RWPE2 (cell line): ENCODE measurements at regions not wholly inside any gene's neighbourhood (a gene's known extent, or its start where the extent isn't known, plus 50 kb on each side); places are given as distances from the start of the nearest gene placed in this dataset.

Experiments
- ATAC-seq: fragments of 200-7000 bp; cut with Tn5 transposase; 3 replicates; pipeline ENCODE4 v1.9.1; 2021; ENCODE audit warnings: low read depth
- DNase-seq: peaks from one replicate; pipeline ENCODE4 v3.0.0-alpha.2; 2020; ENCODE audit warnings: low spot score
- H3K27ac ChIP-seq: fragments of 450-650 bp; 2 replicates; pipeline ENCODE4 v1.5.1; 2017; ENCODE audit warnings: mild to moderate bottlenecking; ENCODE audit not compliant: poor library complexity, severe bottlenecking
- H3K27me3 ChIP-seq: fragments of 250-450 bp; sonication (Bioruptor Pico); 2 replicates; pipeline ENCODE4 v1.5.1; 2021; ENCODE audit warnings: mild to moderate bottlenecking, moderate library complexity; ENCODE audit not compliant: insufficient read depth, poor library complexity, severe bottlenecking
- H3K36me3 ChIP-seq: fragments of 250-450 bp; sonication (Bioruptor Pico); 2 replicates; pipeline ENCODE4 v1.5.1; 2020; ENCODE audit warnings: low read depth, mild to moderate bottlenecking, moderate library complexity
- H3K4me1 ChIP-seq: fragments of 250-450 bp; sonication (Bioruptor Pico); 2 replicates; pipeline ENCODE4 v1.5.1; 2021; ENCODE audit warnings: mild to moderate bottlenecking, moderate library complexity; ENCODE audit not compliant: insufficient read depth, poor library complexity, severe bottlenecking
- H3K4me3 ChIP-seq: fragments of 250-450 bp; sonication (Bioruptor Pico); 2 replicates; pipeline ENCODE4 v1.5.1; 2021; ENCODE audit warnings: mild to moderate bottlenecking, moderate library complexity; ENCODE audit not compliant: severe bottlenecking
- H3K9me3 ChIP-seq: fragments of 250-450 bp; sonication (Bioruptor Pico); 2 replicates; pipeline ENCODE4 v1.5.1; 2021; ENCODE audit warnings: mild to moderate bottlenecking, moderate library complexity; ENCODE audit not compliant: severe bottlenecking
- CTCF ChIP-seq: fragments of 450-650 bp; IDR thresholded peaks from one replicate; pipeline ENCODE4 v1.5.1; 2017; ENCODE audit warnings: mild to moderate bottlenecking, moderate library complexity; ENCODE audit not compliant: poor library complexity, severe bottlenecking

GRCh38 chr3:180340395-180340794 lies 261.6 kb upstream of the TTC14 start:
- no peaks in the 10 kb centered on the region for H3K4me1 ChIP-seq
- no peaks in the 10 kb centered on the region for H3K36me3 ChIP-seq
- no peaks in the 10 kb centered on the region for H3K9me3 ChIP-seq
- no peak overlapping the region for H3K27ac ChIP-seq
- no peak overlapping the region for H3K4me3 ChIP-seq
- no peak for DNase-seq
- no peak for ATAC-seq
- no peak for TF ChIP-seq CTCF
- H3K27me3 ChIP-seq, result no peaks in the 10 kb centered on the region

- TF ChIP-seq CTCF, result no peak
- Histone ChIP-seq H3K27me3 (no peaks in the 10 kb centered on the region), H3K4me1 (no peaks in the 10 kb centered on the region), H3K9me3 (no peaks in the 10 kb centered on the region), H3K27ac (no peak overlapping the region), H3K4me3 (no peak overlapping the region), H3K36me3 (no peaks in the 10 kb centered on the region)
- no peak for DNase-seq
- ATAC-seq, result no peak
Measured at GRCh38 chr3:180341516-180341915, 260.4 kb upstream of the TTC14 start.

- ATAC-seq (no peak), DNase-seq (no peak)
- H3K27ac ChIP-seq, result no peak overlapping the region
- TF ChIP-seq CTCF, result no peak
- no peak overlapping the region for H3K4me3 ChIP-seq
- H3K9me3 ChIP-seq, result no peaks in the 10 kb centered on the region
- H3K36me3 ChIP-seq, result no peaks in the 10 kb centered on the region
- H3K4me1 ChIP-seq, result no peaks in the 10 kb centered on the region
- no peaks in the 10 kb centered on the region for H3K27me3 ChIP-seq
Measured at GRCh38 chr3:180351601-180352000, 250.4 kb upstream of the TTC14 start.

- Histone ChIP-seq H3K27ac (no peak overlapping the region), H3K4me1 (no peaks in the 10 kb centered on the region), H3K9me3 (no peaks in the 10 kb centered on the region), H3K27me3 (no peaks in the 10 kb centered on the region), H3K4me3 (no peak overlapping the region), H3K36me3 (no peaks in the 10 kb centered on the region)
- TF ChIP-seq CTCF, result no peak
- DNase-seq, result no peak
- ATAC-seq, result no peak
Measured at GRCh38 chr3:180352261-180352660, 249.7 kb upstream of the TTC14 start.

GRCh38 chr3:180354214-180354613 lies 247.7 kb upstream of the TTC14 start:
- Histone ChIP-seq H3K36me3 (no peaks in the 10 kb centered on the region), H3K4me1 (peaks cover 3% of the 10 kb centered on the region), H3K4me3 (no peak overlapping the region), H3K27ac (no peak overlapping the region), H3K9me3 (no peaks in the 10 kb centered on the region), H3K27me3 (no peaks in the 10 kb centered on the region)
- ATAC-seq (no peak), DNase-seq (no peak)
- no peak for TF ChIP-seq CTCF
